COR-L47 (cell line): ENCODE measurements at regions not wholly inside any gene's neighbourhood (a gene's known extent, or its start where the extent isn't known, plus 50 kb on each side); places are given as distances from the start of the nearest gene placed in this dataset.
"Not testable (repeated sequence)": the region's sequence is repeated elsewhere in the genome, so short reads cannot be mapped to it uniquely, and the experiment has no call there.

ENCODE experiments used
- DNase-seq: peaks from one replicate; lab custom pipeline; 2025; lab: John Stamatoyannopoulos, UW

DNA sequence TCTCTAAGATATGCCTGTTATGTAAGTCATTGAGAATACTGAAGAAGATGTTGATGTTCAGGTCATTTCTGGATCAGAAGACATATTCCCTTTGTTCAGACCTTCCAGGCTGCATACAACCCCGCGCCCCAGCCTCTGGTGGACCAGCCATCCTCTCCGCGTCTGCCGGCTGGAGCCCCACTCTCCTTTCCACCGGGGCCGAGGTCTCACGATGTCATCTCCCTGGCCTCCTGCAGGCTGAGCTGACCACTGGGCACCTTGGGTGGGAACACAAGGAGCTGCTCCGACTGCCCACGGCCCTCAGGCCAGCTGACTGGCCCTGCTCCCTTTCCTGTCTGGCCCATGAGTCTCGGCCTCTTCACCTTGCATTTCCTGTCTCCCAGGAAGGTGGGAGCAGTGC lies 124.6 kb downstream of the SHANK2 start:
- no peak for DNase-seq

DNA sequence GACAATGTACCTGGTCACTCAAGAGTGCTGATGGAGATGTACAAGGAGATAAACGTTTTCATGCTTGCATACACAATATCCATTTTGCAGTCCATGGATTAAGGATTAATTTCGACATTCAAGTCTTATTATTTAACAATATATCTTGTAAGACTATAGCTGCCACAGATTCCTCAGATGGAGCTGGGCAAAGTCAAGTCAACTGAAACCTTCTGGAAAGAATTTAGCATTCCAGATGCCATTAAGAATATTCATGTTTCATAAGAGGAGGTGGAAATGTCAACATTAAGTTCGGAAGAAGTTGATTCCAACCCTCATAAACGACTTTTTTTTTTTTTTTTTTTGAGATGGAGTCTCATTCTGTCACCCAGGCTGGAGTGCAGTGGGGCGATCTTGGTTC lies 126.0 kb downstream of the SHANK2 start:
- not testable (repeated sequence) for DNase-seq

DNA sequence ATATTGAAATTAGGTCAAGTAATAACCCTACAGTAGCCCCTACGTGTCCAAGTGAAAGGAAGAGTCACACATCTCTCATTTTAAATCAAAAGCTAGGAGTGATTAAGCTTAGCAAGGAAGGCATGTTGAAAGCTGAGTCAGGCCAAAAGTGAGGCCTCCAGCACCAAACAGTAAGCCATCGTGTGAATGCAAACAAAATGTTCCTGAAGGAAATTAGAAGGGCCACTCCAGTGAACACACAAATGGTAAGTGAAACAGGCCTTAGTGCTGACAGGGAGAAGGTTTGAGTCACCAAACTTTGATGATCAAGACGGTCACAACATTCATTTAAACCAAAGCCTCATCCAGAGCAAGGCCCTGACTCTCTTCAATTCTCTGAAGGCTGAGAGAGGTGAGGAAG lies 127.2 kb downstream of the SHANK2 start:
- DNase-seq = no peak

DNA sequence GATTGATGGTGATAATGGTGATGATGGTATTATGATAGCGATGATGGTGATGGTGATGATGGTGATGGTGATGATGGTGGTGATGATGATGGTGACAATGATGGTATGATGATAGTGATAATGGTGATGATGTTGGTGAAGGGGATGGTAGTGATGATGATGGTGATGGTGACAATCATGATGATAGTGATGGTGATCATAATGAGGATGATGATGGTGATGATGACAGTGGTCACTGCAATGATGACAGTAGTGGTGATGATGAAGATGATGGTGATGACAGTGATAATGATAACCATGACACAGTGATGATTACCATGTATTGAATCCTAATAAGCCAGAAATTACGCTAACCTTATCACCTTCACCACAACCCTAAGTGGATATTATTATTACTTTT lies 128.2 kb downstream of the SHANK2 start:
- DNase-seq = no peak

DNA sequence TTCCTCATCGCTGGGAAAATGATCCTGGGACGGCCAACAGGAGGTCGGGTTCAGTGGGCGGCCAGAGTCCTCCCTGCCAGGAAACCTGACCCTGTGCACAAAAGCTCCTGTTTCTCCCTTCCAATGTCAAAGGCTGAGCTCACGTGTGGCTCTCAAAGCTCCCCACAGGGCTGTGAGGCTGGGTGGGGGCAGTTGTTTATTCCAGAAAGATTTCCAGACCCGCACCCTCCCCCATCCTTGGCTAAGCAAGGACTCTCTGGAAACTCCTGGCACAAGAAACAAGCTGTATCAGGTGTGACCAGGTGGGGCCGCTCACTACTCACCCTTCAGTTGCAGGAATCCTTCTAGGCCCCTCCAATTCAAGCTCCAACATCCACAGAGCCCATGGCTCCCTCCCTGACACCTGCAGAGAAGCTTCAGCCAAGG lies 131.9 kb downstream of the SHANK2 start:
- DNase-seq = peak; percentile 65

DNA sequence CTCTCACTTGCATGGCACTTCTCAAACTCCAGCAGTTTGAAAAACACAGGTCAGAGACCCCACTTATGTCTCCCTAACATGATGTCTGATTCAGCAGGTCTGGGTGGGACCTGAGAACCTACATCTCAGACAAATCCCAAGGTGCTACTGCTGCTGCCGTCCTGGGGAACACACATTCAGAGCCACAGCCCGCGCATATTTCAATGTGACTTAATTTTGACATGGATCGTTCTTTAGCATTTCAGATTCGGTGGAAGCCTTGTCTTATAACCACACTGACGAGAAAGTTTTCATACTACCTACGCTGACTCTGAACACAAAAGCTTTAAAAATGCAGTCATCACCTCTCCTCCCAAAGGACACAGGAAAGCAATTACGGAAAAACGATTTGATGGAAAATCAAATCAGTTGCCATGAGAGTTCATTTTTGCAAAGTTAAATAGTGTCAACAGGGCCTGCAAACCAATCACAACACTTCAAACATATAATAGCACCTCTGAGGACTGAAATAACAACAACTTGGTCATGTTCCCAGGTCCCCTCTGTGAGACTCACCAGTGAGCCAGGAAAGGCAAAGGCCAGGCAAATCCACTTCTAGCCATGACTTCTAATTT lies 132.6 kb downstream of the SHANK2 start:
- DNase-seq = no peak

DNA sequence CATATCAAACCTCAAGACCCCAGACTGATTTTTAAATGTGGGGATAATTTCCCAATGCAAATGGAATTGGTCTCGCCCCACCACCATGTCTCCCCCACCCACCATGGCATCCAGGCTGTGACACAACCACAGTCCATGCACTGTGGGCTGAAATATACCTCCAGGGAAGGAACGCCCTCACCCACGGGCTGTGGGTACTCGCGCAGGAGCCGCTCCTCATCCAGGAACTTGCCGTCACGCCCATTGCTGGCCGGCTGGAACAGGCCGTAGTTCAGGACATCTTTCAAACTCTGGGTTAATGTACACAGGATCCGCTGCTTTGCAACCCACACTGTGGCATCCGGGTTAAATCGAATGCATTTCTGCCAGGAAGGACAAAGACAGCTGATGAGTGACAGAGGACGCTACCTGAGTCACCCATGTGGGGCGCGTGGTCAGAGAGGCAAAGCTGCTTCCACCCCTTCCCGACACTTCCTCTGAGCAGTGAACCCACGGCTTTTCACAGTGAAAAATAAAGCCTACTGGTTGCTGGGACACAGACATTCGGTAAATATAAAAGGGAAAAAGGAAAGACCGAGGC lies 133.6 kb downstream of the SHANK2 start:
- no peak for DNase-seq

DNA sequence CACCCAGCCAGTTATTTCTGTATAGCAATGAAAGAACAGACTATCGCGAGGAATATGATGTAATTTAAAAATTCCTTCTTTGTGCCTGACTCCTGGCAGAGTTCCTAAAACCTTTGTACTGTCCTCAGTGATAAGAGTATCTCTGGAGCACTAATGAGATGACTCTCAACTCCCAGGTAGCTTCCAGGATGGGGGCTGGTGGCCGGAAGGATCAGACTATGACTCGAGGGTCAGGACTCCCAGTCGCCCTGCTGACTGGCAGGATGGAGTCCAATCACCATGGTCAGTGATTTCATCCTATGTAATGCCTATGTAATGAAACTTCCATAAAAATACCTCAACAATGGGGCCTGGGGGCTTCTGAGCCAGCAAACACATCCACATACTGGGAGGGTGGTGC lies 135.1 kb downstream of the SHANK2 start:
- DNase-seq = no peak

DNA sequence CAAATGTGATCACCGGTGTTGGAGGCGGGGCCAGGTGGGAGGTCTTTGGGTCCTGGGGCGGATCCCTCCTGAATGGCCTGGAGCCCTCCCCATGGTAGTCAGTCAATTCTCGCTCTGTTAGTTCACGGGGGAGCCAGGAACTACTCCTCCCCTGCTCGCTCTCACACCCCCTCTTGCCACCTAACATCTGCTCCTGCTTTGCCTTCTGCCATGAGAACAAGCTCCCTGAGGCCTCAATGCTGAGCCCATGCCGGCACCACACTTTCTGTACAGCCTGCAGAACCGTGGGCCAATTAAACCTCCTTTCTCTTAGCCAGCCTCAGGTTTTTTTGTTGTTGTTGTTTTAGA lies 135.7 kb downstream of the SHANK2 start:
- no peak for DNase-seq

DNA sequence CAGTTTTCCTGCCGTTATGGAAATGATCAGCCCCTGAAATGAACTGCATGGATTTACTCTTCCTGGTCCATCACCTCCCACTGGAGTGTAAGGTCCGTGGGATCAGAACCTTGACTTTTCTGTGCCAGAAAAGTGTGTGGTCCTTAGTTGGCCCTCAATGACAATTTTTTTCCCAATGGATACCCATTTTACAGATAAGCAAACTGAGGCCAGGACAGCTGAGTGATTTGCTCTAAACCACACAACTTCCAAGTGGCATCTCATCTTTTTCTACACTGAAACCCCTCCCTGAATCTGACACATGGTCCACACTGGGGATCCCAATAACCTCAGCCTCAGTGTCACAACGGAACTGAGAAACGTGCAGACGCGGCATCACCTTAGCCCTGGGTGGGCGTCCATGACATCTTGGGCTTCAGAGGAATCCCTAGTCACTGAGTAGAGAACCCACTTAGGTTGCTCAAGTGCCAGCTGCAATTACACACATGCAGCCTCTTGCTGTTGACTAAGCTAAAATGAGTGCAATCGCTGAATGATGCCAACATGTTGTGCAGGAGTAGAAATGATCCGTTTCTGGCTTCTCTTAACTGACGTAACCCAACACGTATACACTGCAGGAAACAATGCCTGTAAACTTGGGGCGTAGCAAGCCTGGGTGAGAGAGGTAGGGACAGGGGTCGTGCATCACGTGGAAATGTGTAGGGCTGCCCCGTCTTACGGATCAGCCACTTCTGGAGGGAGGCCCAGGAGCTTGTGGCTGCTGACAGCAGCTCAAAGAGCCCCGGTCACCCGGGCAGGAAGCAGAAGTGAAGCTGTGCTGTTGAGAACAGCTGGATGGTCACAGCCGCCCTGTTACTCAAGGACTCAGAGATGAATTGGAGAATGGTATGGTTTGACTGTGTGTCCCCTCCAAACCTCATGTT lies 136.3 kb downstream of the SHANK2 start:
- no peak for DNase-seq

DNA sequence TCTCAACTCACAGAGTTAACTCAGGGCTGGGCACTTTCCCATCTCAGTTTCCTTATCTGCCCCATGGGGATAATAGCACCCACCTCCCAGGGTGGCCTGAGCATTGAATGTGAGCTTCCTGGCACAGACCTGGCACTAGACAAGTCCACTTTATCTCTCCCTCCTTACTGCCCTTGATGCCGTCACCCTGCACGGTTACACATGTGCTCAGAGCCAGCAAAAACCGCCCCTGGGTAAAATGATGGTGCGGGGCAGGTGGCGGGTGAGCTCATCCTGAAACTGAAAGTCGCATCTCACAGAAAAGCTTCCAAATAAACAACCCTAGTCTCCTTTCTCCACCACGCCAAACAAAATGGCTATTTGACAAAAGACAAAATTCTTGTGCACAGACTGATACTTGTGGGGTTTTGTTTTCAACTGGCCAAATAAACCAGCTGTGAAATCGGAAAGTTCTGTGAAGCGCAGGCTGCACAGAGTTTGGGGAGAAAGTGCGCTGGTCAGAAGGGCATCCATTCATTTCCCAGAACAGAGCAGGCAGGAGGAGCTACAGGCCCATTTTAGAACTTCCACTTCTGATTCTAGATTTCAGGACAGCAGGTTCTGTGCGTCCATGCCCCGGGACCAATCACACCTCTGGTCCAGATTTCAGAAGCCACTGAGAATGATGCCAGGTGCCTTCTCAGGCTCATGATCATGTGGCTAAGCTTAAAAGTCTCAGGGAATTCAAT lies 138.1 kb downstream of the SHANK2 start:
- no peak for DNase-seq

DNA sequence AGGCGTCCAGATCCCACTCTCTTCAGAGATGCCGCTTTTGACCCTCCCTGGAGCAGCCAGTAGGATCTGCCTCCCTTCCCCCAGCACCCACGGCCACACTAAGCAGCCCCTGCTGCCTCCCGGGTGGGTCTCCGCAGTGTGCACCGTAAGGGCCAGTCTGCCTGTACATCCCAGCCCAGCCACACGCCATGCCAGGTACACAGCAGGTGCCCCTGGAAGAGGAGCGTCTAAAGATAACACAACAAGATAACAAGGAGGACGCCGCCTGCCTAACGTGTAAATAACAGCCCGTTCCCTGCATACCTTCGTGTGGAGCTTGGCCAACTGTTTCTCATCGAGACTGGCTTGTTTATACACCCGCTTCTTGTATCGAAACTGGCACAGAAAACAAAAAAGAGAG lies 139.4 kb downstream of the SHANK2 start:
- peak; percentile 18 for DNase-seq

DNA sequence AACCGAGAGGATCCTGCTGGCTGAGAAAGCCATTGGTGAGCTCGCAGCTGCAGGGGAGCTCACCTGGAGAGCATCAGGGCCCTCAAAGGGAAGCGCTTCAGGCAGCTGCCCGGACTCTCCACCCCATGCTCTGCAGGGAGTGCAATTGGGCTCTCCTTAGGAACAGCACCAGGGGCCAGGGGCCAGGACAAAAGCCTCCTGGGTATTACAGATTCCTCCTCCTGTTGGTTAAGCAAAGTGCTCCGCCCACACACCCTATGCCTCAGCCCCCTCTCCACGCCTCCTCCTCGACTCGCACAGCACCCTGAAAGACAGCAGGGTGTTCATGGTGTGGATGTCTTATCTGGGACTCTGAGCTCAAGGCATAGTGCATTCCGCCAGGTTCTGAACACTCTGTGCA lies 139.9 kb downstream of the SHANK2 start:
- peak; percentile 64 for DNase-seq

DNA sequence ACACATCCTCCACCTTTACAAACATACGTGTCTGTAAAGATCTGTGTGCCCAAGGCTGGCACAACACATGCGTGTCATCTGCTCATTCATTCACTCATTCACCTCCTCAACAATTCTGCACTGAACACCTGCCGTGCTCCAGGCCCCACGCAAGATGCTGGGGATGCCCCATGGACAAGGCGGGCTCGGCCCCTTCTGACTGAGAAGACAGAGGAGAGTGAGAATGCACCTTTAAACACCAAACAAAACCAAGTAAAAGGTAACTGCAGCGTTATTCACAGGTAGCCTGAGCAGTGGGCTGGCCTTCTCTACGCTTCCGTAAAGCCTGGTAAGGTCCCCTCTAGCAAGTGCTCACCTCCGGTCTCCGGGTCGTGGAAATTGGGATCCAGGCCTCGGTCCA lies 142.8 kb downstream of the SHANK2 start:
- DNase-seq = no peak

DNA sequence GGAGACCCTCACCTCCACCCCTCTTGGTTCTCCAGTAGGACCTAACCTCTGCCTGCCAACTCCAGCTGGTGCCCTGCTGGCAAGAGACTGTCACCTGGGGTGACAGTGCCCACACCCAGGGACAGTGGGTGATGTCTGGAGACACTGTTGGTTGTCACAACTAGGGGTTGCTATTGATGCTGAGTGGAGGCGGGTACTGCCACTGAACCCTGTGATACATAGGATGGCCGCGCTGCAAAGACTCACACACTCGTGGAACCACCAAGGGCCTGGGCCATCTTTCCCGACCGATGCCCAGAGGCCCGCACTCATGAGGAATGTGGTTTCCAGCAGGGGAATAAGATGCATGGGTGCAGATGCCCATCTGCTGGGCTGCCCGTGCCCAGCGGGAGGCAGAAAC lies 143.2 kb downstream of the SHANK2 start:
- no peak for DNase-seq

DNA sequence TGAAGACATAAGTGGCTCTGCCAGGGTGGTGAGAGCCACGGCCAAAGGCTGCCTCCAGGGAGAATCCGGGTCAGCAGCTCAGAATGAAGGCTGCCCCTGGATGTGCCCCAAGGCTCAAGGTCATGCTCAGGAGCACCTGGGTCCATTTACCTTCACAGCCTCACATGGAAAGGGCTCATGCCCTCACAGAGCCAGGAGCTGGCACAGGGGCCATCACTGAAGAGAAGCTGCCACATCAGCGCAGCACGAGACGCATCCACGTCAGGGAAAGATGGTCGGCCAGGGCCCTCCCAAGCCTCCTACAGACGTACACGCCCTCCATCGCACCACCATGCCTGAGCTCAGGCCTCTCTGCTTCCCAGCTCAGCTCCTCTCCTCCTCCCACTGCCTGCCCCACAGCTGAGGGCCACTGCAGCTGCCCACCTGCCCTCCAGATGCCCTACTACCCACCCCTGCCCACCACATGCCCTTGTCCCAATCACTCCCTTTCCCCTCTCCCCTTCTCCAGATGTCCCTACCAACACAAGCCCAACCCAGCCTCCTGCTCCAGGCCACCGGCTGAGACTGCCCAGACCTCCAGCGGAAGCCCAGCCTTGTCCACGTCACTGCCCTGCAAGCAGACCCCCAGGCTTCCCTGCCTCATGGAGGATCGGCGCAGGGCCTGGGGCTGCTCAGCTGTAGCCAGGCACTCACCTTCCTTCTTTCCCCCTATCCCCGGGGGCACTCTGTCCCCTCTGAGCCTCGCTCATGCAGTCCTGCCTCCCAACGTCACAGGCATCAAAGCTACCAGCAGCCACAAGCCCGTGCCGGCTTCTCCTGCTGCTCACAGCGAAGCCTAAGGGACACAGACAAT lies 144.1 kb downstream of the SHANK2 start:
- no peak for DNase-seq

DNA sequence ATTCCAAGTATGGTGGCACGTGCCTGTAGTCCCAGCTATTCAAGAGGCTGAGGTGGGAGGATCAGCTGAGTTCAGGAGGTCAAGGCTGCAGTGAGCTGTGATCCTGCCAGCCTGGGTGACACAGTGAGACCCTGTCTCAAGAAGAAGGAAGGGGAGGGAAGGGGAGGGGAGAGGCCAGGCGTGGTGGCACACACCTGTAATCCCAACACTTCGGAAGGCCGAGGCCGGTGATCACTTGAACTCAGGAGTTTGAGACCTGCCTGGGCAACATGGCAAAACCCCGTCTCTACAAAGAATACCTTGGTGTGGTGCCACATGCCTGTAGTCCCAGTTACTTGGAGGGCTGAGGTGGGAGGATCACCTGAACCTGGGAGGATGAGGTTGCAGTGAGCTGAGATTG lies 145.7 kb downstream of the SHANK2 start:
- DNase-seq = no peak

DNA sequence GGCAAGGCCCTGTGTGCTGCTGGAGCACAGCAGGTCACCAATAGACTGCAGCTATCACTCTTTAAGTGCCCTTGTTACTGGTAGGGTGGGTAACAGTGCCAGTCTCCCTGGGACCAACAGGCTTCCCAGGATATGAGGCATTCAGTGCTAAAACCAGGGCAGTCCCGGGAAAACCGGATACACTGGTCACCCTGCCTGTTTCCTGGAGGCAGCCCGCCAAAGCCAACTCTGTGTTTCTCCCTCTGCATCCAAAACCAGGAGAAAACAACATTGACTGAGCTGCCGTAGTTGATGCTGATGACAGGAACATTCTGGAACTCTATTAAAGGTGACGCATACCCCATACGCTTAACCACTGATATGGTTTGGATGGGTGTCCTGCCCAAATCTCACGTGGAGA lies 149.1 kb downstream of the SHANK2 start:
- DNase-seq = no peak

DNA sequence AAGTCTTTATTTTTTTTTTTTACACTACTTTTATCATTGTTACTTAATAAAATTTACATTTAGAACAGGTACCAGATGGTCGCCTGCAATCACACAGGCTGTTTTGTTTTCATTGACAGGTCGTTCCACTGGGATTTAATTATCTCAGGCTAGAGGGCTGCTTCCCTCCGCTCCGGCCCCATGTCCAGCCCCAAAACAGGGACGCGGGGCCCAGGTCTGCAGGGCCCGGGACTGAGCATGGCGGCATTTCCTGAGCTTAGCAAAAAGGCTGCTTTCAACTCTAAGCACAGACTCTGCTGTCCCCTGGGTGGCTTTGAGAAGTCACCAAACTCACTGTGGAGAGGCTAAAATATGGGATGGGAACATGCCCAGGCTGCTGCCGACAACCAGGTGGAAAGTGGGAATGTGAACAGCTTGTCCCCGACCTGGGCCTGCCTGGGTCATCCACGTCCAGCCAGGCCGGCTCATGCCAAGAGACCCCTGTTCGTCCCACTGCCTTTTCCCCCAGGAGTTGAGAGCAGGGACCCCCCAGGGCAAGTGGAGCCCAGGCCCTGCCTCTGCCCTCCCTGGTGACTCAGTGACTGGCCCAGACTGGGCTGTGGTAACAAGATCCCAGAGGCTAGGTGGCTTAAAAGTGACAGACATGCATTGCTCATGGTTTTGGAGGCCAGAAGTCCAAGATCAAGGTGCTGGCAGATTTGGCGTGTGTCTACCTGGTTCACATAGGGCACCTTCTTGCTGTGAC lies 150.0 kb downstream of the SHANK2 start:
- no peak for DNase-seq

DNA sequence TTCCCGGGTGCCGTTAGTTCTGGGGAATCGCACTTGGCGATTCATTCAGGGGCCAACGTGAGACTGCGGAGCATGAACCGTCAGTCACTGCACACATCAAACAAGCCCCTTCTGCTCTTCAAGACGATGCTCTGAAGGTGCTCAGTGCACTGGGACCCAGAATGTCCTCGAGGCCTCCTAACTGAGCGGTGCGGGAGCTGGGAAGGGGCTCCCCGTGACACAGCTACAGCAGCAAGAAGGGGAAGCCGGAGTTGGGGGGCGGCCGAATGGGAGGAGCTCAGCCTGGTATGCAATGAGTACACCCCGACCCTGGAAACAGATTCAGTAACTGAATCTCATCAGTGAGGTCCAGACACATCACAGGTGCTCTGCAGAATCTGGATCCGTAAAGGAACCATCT lies 150.8 kb downstream of the SHANK2 start:
- no peak for DNase-seq

DNA sequence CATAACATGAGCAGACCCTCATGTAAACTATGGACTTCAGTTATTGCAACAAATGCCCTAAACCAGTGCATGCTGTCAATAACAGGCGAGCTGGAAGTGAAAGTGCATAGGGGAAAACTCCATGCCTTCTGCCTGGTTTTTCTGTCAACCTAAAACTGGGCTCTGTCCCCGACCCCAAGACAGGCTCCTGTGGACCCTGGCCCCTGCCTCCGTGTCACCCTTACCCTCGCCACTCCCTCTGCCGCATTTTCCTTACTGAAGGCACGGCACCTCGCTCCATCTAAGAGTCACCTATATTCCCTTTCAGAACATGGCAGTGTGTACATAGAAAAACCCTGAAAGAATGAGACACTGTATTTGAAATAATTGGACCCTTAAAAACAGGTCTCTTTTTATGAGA lies 151.3 kb downstream of the SHANK2 start:
- no peak for DNase-seq
